Uterus (tissue), 2 donors: ENCODE measurements at regions not wholly inside any gene's neighbourhood (a gene's known extent, or its start where the extent isn't known, plus 50 kb on each side); places are given as distances from the start of the nearest gene placed in this dataset.

Source experiments
- POLR2A ChIP-seq, 2 donors: fragments of 450-650 bp; IDR thresholded peaks; one replicate each; pipeline ENCODE4 v1.6.1; 2016; ENCODE audit warnings: antibody characterized with exemption in 2 of 2, mild to moderate bottlenecking in 1 of 2, moderate library complexity in 1 of 2
- TF ChIP-seq, protein P1 (sequence below), 4 experiments: fragments of 200-600 bp in 2 of 4; fragments of 450-650 bp in 2 of 4; sonication (generic) in 2 of 4; IDR thresholded peaks; one replicate each; pipeline ENCODE4 v1.5.1; 2016 to 2019; ENCODE audit warnings: antibody characterized with exemption in 4 of 4, mild to moderate bottlenecking in 2 of 4, moderate library complexity in 1 of 4

DNA sequence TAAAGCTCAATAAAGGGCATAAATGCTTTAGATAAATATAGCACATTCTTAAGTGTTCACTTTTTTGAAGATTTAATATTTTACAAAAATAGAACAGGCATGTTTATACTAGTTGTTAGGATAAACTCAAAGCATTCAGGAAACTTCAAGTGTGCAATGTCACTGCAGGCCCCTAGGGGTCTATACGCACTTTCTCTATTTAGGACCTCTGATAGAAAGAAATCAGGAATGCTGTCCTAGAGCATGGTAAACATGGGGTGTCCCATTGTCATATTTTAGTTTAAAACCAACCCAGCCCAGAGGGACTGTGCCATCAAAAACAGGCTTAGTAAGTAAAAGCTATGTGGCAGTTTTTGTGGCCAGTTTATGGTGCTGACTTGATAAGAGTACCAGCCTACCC lies 102.2 kb downstream of the BARHL2 start:
- no peak for TF ChIP-seq POLR2A (IDR thresholded peaks at IDR 0.05)
- TF ChIP-seq, protein P1, sequence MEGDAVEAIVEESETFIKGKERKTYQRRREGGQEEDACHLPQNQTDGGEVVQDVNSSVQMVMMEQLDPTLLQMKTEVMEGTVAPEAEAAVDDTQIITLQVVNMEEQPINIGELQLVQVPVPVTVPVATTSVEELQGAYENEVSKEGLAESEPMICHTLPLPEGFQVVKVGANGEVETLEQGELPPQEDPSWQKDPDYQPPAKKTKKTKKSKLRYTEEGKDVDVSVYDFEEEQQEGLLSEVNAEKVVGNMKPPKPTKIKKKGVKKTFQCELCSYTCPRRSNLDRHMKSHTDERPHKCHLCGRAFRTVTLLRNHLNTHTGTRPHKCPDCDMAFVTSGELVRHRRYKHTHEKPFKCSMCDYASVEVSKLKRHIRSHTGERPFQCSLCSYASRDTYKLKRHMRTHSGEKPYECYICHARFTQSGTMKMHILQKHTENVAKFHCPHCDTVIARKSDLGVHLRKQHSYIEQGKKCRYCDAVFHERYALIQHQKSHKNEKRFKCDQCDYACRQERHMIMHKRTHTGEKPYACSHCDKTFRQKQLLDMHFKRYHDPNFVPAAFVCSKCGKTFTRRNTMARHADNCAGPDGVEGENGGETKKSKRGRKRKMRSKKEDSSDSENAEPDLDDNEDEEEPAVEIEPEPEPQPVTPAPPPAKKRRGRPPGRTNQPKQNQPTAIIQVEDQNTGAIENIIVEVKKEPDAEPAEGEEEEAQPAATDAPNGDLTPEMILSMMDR (IDR thresholded peaks at IDR 0.05): no peak
